ENCODE measurements at regions not wholly inside any gene's neighbourhood (a gene's known extent, or its start where the extent isn't known, plus 50 kb on each side); places are given as distances from the start of the nearest gene placed in this dataset.
"Not testable (repeated sequence)": the region's sequence is repeated elsewhere in the genome, so short reads cannot be mapped to it uniquely, and the experiment has no call there.

- no peak for DNase-seq (ENCODE audit: low read depth)
Measured at GRCh38 chr14:83559721-83560120, 1970.2 kb upstream of the FLRT2 start.

GRCh38 chr14:83561261-83561660 lies 1968.7 kb upstream of the FLRT2 start:
- DNase-seq (ENCODE audit: low read depth): no peak

GRCh38 chr14:83566567-83566966 lies 1963.4 kb upstream of the FLRT2 start:
- no peak for DNase-seq (ENCODE audit: low read depth)

GRCh38 chr14:83568141-83568540 lies 1961.8 kb upstream of the FLRT2 start:
- no peak for DNase-seq (ENCODE audit: low read depth)

- DNase-seq (ENCODE audit: low read depth): no peak
Measured at GRCh38 chr14:83575301-83575700, 1954.6 kb upstream of the FLRT2 start.

GRCh38 chr14:83583201-83583600 lies 1946.7 kb upstream of the FLRT2 start:
- no peak for DNase-seq (ENCODE audit: low read depth)

GRCh38 chr14:83594874-83595273 lies 1935.1 kb upstream of the FLRT2 start:
- DNase-seq (ENCODE audit: low read depth): no peak

GRCh38 chr14:83607682-83608081 lies 1922.3 kb upstream of the FLRT2 start:
- no peak for DNase-seq (ENCODE audit: low read depth)

GRCh38 chr14:83611491-83611890 lies 1918.5 kb upstream of the FLRT2 start:
- no peak for DNase-seq (ENCODE audit: low read depth)

GRCh38 chr14:83611906-83612390 lies 1918.0 kb upstream of the FLRT2 start:
- DNase-seq (ENCODE audit: low read depth): no peak

GRCh38 chr14:83614956-83615355 lies 1915.0 kb upstream of the FLRT2 start:
- DNase-seq (ENCODE audit: low read depth): no peak

GRCh38 chr14:83624541-83624940 lies 1905.4 kb upstream of the FLRT2 start:
- DNase-seq (ENCODE audit: low read depth): no peak

- no peak for DNase-seq (ENCODE audit: low read depth)
Measured at GRCh38 chr14:83632375-83632774, 1897.6 kb upstream of the FLRT2 start.

- no peak for DNase-seq (ENCODE audit: low read depth)
Measured at GRCh38 chr14:83638748-83639504, 1891.0 kb upstream of the FLRT2 start.

GRCh38 chr14:83639505-83639875 lies 1890.5 kb upstream of the FLRT2 start:
- DNase-seq (ENCODE audit: low read depth): not testable (repeated sequence)

GRCh38 chr14:83646228-83646627 lies 1883.7 kb upstream of the FLRT2 start:
- no peak for DNase-seq (ENCODE audit: low read depth)

- DNase-seq (ENCODE audit: low read depth): no peak
Measured at GRCh38 chr14:83660597-83660996, 1869.3 kb upstream of the FLRT2 start.

- no peak for DNase-seq (ENCODE audit: low read depth)
Measured at GRCh38 chr14:83664389-83664788, 1865.6 kb upstream of the FLRT2 start.

- no peak for DNase-seq (ENCODE audit: low read depth)
Measured at GRCh38 chr14:83689265-83689664, 1840.7 kb upstream of the FLRT2 start.

GRCh38 chr14:83697099-83697498 lies 1832.8 kb upstream of the FLRT2 start:
- no peak for DNase-seq (ENCODE audit: low read depth)

GRCh38 chr14:83702619-83703018 lies 1827.3 kb upstream of the FLRT2 start:
- DNase-seq (ENCODE audit: low read depth): no peak

GRCh38 chr14:83706231-83706954 lies 1823.6 kb upstream of the FLRT2 start:
- no peak for DNase-seq (ENCODE audit: low read depth)

- no peak for DNase-seq (ENCODE audit: low read depth)
Measured at GRCh38 chr14:83707056-83707455, 1822.9 kb upstream of the FLRT2 start.

- no peak for DNase-seq (ENCODE audit: low read depth)
Measured at GRCh38 chr14:83709116-83709515, 1820.8 kb upstream of the FLRT2 start.
